ENCODE measurements at regions not wholly inside any gene's neighbourhood (a gene's known extent, or its start where the extent isn't known, plus 50 kb on each side); places are given as distances from the start of the nearest gene placed in this dataset.

- Histone ChIP-seq H3K4me3 (replicated peaks in 1 of 3; ENCODE audit: insufficient read depth in 1 of 3, low read depth in 1 of 3, low read length in 3 of 3) (no peak overlapping the region), H2AFZ (ENCODE audit: low read depth, low read length) (no peak overlapping the region), H3K9me3 (replicated peaks; ENCODE audit: control insufficient read depth, insufficient read depth, low read length) (no peaks in the 10 kb centered on the region), H3K27me3 (ENCODE audit: control insufficient read depth in 2 of 2, insufficient read depth in 2 of 2, low read length in 2 of 2) (no peaks in the 10 kb centered on the region), H3K79me2 (ENCODE audit: control insufficient read depth, insufficient read depth, low read length) (no peaks in the 10 kb centered on the region), H3K4me2 (ENCODE audit: insufficient read depth, low read length) (no peak overlapping the region), H3K9me1 (replicated peaks; ENCODE audit: control insufficient read depth, extremely low read depth, insufficient read depth, low read length) (no peaks in the 10 kb centered on the region), H4K20me1 (replicated peaks; ENCODE audit: control insufficient read depth, extremely low read depth, insufficient read depth, low read length) (no peaks in the 10 kb centered on the region), H3K9ac (replicated peaks; ENCODE audit: extremely low read depth, insufficient read depth, low read length) (no peak overlapping the region), H3K36me3 (ENCODE audit: control insufficient read depth in 2 of 2, extremely low read depth in 1 of 2, insufficient read depth in 2 of 2, low read length in 2 of 2) (no peaks in the 10 kb centered on the region), H3K27ac (ENCODE audit: insufficient read depth, low read depth, low read length) (no peak overlapping the region), H3K4me1 (ENCODE audit: control insufficient read depth, extremely low read depth, insufficient read depth, low read length) (no peaks in the 10 kb centered on the region)
- DNase-seq (ENCODE audit: low read depth, low spot score) = no peak
- no TSS peak for BruUV-seq (replicated peaks)
- dilution Hi-C loops (cut with MboI; ENCODE audit: extremely low pct_ligation_motif_present, low sequenced_read_pairs) (no loop called here), intact Hi-C loops (cut with micrococcal nuclease) (no loop called here)
- CTCF ChIA-PET = no interaction called here
- no peak for FAIRE-seq
- TF ChIP-seq EZH2 (IDR thresholded peaks at IDR 0.05; ENCODE audit: borderline replicate concordance, low read depth, low read length, severe bottlenecking) (no peak), FOS (IDR thresholded peaks at IDR 0.05; ENCODE audit: borderline replicate concordance, insufficient read depth, low read length) (no peak), POLR2AphosphoS5 (IDR thresholded peaks at IDR 0.05; ENCODE audit: insufficient read depth, low read depth, low read length) (no peak), MYC (IDR thresholded peaks at IDR 0.05; ENCODE audit: low read depth, low read length) (no peak), CTCF (IDR thresholded peaks at IDR 0.05; ENCODE audit: extremely low read depth in 1 of 2, insufficient read depth in 1 of 2, low read depth in 1 of 2, low read length in 2 of 2) (no peak), JUN (IDR thresholded peaks at IDR 0.05; ENCODE audit: borderline replicate concordance, insufficient read depth, insufficient read length, low read depth) (no peak), POLR2A (IDR thresholded peaks at IDR 0.05; ENCODE audit: low read depth, low read length) (no peak), GATA2 (IDR thresholded peaks at IDR 0.05; ENCODE audit: insufficient read depth, insufficient read length, low read depth, low read length) (no peak), MAX (IDR thresholded peaks at IDR 0.05; ENCODE audit: insufficient read depth, insufficient read length) (no peak)
- POLR2A ChIA-PET = no interaction called here
Observed at GRCh38 chr2:128714285-128714684, 395.6 kb upstream of the HS6ST1 start.
